Mesenchymal stem cell (in vitro differentiated cells and primary cell): ENCODE measurements at regions not wholly inside any gene's neighbourhood (a gene's known extent, or its start where the extent isn't known, plus 50 kb on each side); places are given as distances from the start of the nearest gene placed in this dataset.

Experiments
- DNase-seq: peaks from one replicate; pipeline ENCODE4 v3.0.0-alpha.2; 2013
- H2AFZ ChIP-seq: one replicate; pipeline ENCODE4 v1.6.1; 2013; ENCODE audit warnings: low read depth, mild to moderate bottlenecking, control low read depth, inconsistent platforms, low read length, moderate library complexity
- H2AK5ac ChIP-seq: 2 replicates; pipeline ENCODE4 v1.6.1; 2013; ENCODE audit warnings: low read length, moderate library complexity, mild to moderate bottlenecking, inconsistent platforms; ENCODE audit not compliant: severe bottlenecking
- H2BK120ac ChIP-seq: one replicate; pipeline ENCODE4 v1.6.1; 2013; ENCODE audit warnings: low read depth, mild to moderate bottlenecking, inconsistent platforms, low read length, moderate library complexity
- H2BK12ac ChIP-seq, 2 experiments: one replicate each; pipeline ENCODE4 v1.6.1; 2013; ENCODE audit warnings: inconsistent platforms in 2 of 2, low read length in 2 of 2, mild to moderate bottlenecking in 2 of 2, moderate library complexity in 2 of 2, control low read depth in 1 of 2
- H2BK15ac ChIP-seq: one replicate; pipeline ENCODE4 v1.6.1; 2013; ENCODE audit warnings: mild to moderate bottlenecking, low read depth, inconsistent platforms; ENCODE audit not compliant: poor library complexity, severe bottlenecking
- H2BK5ac ChIP-seq: 2 replicates; pipeline ENCODE4 v1.6.1; 2013; ENCODE audit warnings: low read depth, mild to moderate bottlenecking, low read length, control low read depth, inconsistent platforms; ENCODE audit not compliant: poor library complexity, severe bottlenecking
- H3K14ac ChIP-seq, 2 experiments: one replicate each; pipeline ENCODE4 v1.6.1; 2013; ENCODE audit warnings: inconsistent platforms in 2 of 2, low read length in 2 of 2, control low read depth in 1 of 2, mild to moderate bottlenecking in 1 of 2, moderate library complexity in 1 of 2
- H3K18ac ChIP-seq, 2 experiments: one replicate each; pipeline ENCODE4 v1.6.1; 2013; ENCODE audit warnings: inconsistent platforms in 2 of 2, low read length in 2 of 2, control low read depth in 1 of 2, low read depth in 1 of 2, mild to moderate bottlenecking in 1 of 2
- H3K23ac ChIP-seq, 2 experiments: one replicate each; pipeline ENCODE4 v1.6.1; 2013; ENCODE audit warnings: inconsistent platforms in 2 of 2, low read length in 2 of 2, mild to moderate bottlenecking in 2 of 2, moderate library complexity in 2 of 2, control low read depth in 1 of 2
- H3K27ac ChIP-seq: 2 replicates; pipeline ENCODE4 v1.5.1; 2013; ENCODE audit warnings: mild to moderate bottlenecking, moderate library complexity, low read length, control low read depth, inconsistent platforms; ENCODE audit not compliant: poor library complexity, severe bottlenecking
- H3K27me3 ChIP-seq, 2 experiments: 2 replicates each; pipeline versions ENCODE4 v1.6.1 to v1.7.0; 2013; ENCODE audit warnings: low read length in 2 of 2, mild to moderate bottlenecking in 2 of 2, moderate library complexity in 2 of 2, control low read depth in 1 of 2, inconsistent platforms in 1 of 2; ENCODE audit not compliant: control insufficient read depth in 1 of 2, insufficient read depth in 1 of 2
- H3K36me3 ChIP-seq, 2 experiments: 2 replicates each; pipeline versions ENCODE4 v1.6.1 to v1.7.0; 2013; ENCODE audit warnings: low read length in 2 of 2, control low read depth in 1 of 2, inconsistent platforms in 1 of 2, low read depth in 1 of 2, mild to moderate bottlenecking in 1 of 2; ENCODE audit not compliant: insufficient read depth in 2 of 2, control insufficient read depth in 1 of 2
- H3K4ac ChIP-seq, 2 experiments: one replicate each; pipeline ENCODE4 v1.6.1; 2013; ENCODE audit warnings: inconsistent platforms in 2 of 2, low read length in 2 of 2, mild to moderate bottlenecking in 2 of 2, moderate library complexity in 2 of 2, control low read depth in 1 of 2, low read depth in 1 of 2
- H3K4me1 ChIP-seq: 2 replicates; pipeline ENCODE4 v1.6.1; 2013; ENCODE audit warnings: low read depth, low read length, control low read depth; ENCODE audit not compliant: control insufficient read depth, insufficient read depth
- H3K4me2 ChIP-seq: 2 replicates; pipeline ENCODE4 v1.6.1; 2013; ENCODE audit warnings: low read length, mild to moderate bottlenecking, inconsistent platforms; ENCODE audit not compliant: poor library complexity, severe bottlenecking
- H3K4me3 ChIP-seq, 2 experiments: 2 replicates each; pipeline versions ENCODE4 v1.5.1 to v1.7.0; 2013; ENCODE audit warnings: low read length in 2 of 2, mild to moderate bottlenecking in 2 of 2, control low read depth in 1 of 2, low read depth in 1 of 2; ENCODE audit not compliant: insufficient read depth in 1 of 2
- H3K79me1 ChIP-seq: replicated peaks from 2 replicates; pipeline ENCODE4 v1.6.1; 2013; ENCODE audit warnings: mild to moderate bottlenecking, control low read depth, low read length, inconsistent platforms; ENCODE audit not compliant: poor library complexity, severe bottlenecking
- H3K9ac ChIP-seq: 2 replicates; pipeline ENCODE4 v1.7.0; 2013; ENCODE audit warnings: mild to moderate bottlenecking, low read length, moderate library complexity
- H3K9me3 ChIP-seq: 2 replicates; pipeline ENCODE4 v1.7.0; 2013; ENCODE audit warnings: mild to moderate bottlenecking, low read length; ENCODE audit not compliant: control insufficient read depth
- H4K8ac ChIP-seq: one replicate; pipeline ENCODE4 v1.6.1; 2013; ENCODE audit warnings: inconsistent platforms, mild to moderate bottlenecking, low read length, moderate library complexity
- H4K91ac ChIP-seq: one replicate; pipeline ENCODE4 v1.6.1; 2013; ENCODE audit warnings: mild to moderate bottlenecking, low read length, inconsistent platforms
- WGBS: methylation state at CpG from one replicate; pipeline ENCODE4 v1.1.7; 2013; ENCODE audit warnings: mixed read lengths; 5-methylcytosine and 5-hydroxymethylcytosine counted together

DNA sequence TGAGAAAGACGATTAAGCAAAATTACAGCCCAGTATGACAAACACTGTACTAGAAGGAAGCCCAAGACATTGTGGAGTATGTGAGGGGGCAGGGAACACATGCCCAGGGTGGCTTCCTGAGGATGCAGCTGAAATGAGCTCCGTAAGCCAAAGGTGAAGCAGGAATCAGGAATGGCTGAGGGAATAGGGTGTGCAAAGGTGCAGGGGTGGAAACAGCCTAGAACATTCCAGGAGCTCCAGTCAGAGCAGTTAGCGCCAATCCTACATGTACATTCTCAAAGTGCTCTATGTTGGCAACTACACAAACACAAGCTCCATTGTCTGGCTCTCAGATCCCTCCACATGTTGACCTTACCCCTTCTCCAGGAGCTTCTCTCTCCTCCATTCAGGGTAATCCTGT, 257.9 kb downstream of the MAN2A1 start:
- WGBS = 98% methylated on average over 3 of the region's 3 CpGs

DNA sequence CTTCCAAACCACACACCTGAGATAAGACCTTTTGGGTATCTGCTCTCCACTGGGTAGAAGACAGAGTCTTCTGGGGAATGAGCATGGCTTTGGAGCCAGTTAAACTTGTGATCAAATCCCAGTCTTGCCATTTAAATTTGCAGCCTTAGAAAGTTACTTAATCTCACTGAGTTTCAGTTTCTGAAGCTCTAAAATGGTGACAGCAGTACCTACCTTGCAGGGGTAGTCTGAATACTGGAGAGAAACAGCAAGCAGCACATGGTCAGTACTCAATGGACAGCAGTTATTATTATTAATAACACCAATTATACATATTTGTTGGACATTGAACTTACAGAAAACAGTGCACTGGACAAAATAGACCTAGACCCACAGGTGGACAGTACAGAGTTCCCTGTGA, 260.9 kb downstream of the MAN2A1 start:
- no peak overlapping the region for H4K8ac ChIP-seq
- H2AK5ac ChIP-seq = no peak overlapping the region
- H3K4me2 ChIP-seq = no peak overlapping the region
- no peaks in the 10 kb centered on the region for H3K9me3 ChIP-seq
- H2BK12ac ChIP-seq = no peak overlapping the region
- no peak overlapping the region for H3K9ac ChIP-seq
- no peak overlapping the region for H2AFZ ChIP-seq
- peaks cover 0 to 3% of the 10 kb centered on the region in 2 experiments for H3K27me3 ChIP-seq
- no peaks in the 10 kb centered on the region for H3K36me3 ChIP-seq
- no peak for DNase-seq
- no peak overlapping the region for H2BK120ac ChIP-seq
- no peaks in the 10 kb centered on the region for H3K4me1 ChIP-seq
- no peak overlapping the region for H3K23ac ChIP-seq
- H3K18ac ChIP-seq = no peak overlapping the region
- no peaks in the 10 kb centered on the region for H3K79me1 ChIP-seq
- no peak overlapping the region for H3K27ac ChIP-seq
- no peak overlapping the region for H3K4ac ChIP-seq
- H3K14ac ChIP-seq = no peak overlapping the region
- no peak overlapping the region for H2BK5ac ChIP-seq
- H4K91ac ChIP-seq = no peak overlapping the region
- H2BK15ac ChIP-seq = no peak overlapping the region
- H3K4me3 ChIP-seq = no peak overlapping the region

More for the DNA sequence above, 257.9 kb downstream of the MAN2A1 start:
- Histone ChIP-seq H3K79me1 (no peaks in the 10 kb centered on the region), H3K4me1 (peaks cover 5% of the 10 kb centered on the region), H2BK15ac (no peak overlapping the region), H2BK120ac (no peak overlapping the region), H3K27ac (no peak overlapping the region), H2BK12ac (no peak overlapping the region), H3K18ac (no peak overlapping the region), H2AFZ (no peak overlapping the region), H2AK5ac (no peak overlapping the region), H4K91ac (no peak overlapping the region), H3K9ac (no peak overlapping the region), H3K4me3 (no peak overlapping the region), H3K27me3 (peaks cover 0 to 20% of the 10 kb centered on the region in 2 experiments), H3K4ac (no peak overlapping the region), H3K9me3 (no peaks in the 10 kb centered on the region), H3K36me3 (no peaks in the 10 kb centered on the region), H2BK5ac (no peak overlapping the region), H3K23ac (no peak overlapping the region), H3K14ac (no peak overlapping the region), H4K8ac (no peak overlapping the region), H3K4me2 (no peak overlapping the region)
- no peak for DNase-seq

DNA sequence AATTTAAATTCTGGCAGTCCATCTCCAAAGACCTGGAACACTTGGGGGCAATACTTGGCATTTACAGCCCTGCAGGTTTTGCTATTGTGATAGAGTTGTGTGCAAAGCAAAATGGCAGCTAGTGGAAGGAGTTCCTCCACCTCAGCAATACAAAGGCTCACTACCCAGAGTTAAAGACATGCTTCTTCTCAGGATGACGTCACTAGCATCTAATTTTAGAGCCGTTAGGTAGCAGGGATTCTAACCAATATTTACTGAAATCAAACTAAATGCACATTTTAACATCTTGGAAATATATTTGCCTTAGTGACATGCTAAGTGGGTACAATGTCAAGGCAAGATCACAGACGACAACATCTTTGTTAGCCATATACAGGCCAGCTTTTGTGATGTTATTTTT, 261.6 kb downstream of the MAN2A1 start:
- Histone ChIP-seq H3K4me2 (no peak overlapping the region), H4K8ac (no peak overlapping the region), H3K9ac (no peak overlapping the region), H3K27ac (no peak overlapping the region), H2AFZ (no peak overlapping the region), H3K18ac (no peak overlapping the region), H3K4ac (no peak overlapping the region), H2AK5ac (no peak overlapping the region), H3K23ac (no peak overlapping the region), H4K91ac (no peak overlapping the region), H3K4me3 (no peak overlapping the region), H3K9me3 (no peaks in the 10 kb centered on the region), H3K79me1 (no peaks in the 10 kb centered on the region), H2BK120ac (no peak overlapping the region), H3K36me3 (no peaks in the 10 kb centered on the region), H2BK12ac (no peak overlapping the region), H2BK5ac (no peak overlapping the region), H3K27me3 (no peaks in the 10 kb centered on the region), H2BK15ac (no peak overlapping the region), H3K4me1 (no peaks in the 10 kb centered on the region), H3K14ac (no peak overlapping the region)
- 92% methylated on average over 3 of the region's 3 CpGs for WGBS
- DNase-seq = no peak

DNA sequence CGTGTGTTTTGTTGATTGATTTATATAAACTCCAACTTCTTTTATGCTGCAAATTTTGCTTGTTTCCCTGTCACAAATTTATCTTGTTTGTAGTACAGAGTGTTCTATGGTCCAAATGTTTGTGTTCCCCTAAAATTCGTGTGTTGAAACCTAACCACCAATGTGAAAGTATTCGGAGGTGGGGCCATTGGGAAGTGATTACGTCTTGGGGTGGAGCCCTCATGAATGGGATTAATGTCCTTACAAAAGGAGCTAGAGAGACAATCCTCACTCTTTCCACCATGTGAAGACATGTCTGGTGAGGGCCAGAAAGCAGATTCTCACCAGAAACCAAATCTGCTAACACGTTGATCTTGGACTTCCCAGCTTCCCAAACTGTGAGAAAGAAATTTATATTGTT, 262.0 kb downstream of the MAN2A1 start:
- no peak overlapping the region for H3K18ac ChIP-seq
- no peak overlapping the region for H2BK120ac ChIP-seq
- no peak overlapping the region for H3K27ac ChIP-seq
- H3K4me2 ChIP-seq = no peak overlapping the region
- H3K9ac ChIP-seq = no peak overlapping the region
- H2BK15ac ChIP-seq = no peak overlapping the region
- H3K9me3 ChIP-seq = no peaks in the 10 kb centered on the region
- H2AK5ac ChIP-seq = no peak overlapping the region
- H4K8ac ChIP-seq = no peak overlapping the region
- no peak overlapping the region for H2AFZ ChIP-seq
- H3K27me3 ChIP-seq = no peaks in the 10 kb centered on the region
- 87% methylated on average over 3 of the region's 5 CpGs for WGBS
- H3K36me3 ChIP-seq = no peaks in the 10 kb centered on the region
- no peak overlapping the region for H3K23ac ChIP-seq
- H3K4me1 ChIP-seq = no peaks in the 10 kb centered on the region
- H2BK5ac ChIP-seq = no peak overlapping the region
- DNase-seq = no peak
- no peak overlapping the region for H3K4ac ChIP-seq
- no peak overlapping the region for H4K91ac ChIP-seq
- no peak overlapping the region for H2BK12ac ChIP-seq
- H3K14ac ChIP-seq = no peak overlapping the region
- no peak overlapping the region for H3K4me3 ChIP-seq
- no peaks in the 10 kb centered on the region for H3K79me1 ChIP-seq
